ENCODE measurements at regions not wholly inside any gene's neighbourhood (a gene's known extent, or its start where the extent isn't known, plus 50 kb on each side); places are given as distances from the start of the nearest gene placed in this dataset.
A peak's percentile ranks its signal among the peaks of the same experiment; 100 is the strongest.

DNA sequence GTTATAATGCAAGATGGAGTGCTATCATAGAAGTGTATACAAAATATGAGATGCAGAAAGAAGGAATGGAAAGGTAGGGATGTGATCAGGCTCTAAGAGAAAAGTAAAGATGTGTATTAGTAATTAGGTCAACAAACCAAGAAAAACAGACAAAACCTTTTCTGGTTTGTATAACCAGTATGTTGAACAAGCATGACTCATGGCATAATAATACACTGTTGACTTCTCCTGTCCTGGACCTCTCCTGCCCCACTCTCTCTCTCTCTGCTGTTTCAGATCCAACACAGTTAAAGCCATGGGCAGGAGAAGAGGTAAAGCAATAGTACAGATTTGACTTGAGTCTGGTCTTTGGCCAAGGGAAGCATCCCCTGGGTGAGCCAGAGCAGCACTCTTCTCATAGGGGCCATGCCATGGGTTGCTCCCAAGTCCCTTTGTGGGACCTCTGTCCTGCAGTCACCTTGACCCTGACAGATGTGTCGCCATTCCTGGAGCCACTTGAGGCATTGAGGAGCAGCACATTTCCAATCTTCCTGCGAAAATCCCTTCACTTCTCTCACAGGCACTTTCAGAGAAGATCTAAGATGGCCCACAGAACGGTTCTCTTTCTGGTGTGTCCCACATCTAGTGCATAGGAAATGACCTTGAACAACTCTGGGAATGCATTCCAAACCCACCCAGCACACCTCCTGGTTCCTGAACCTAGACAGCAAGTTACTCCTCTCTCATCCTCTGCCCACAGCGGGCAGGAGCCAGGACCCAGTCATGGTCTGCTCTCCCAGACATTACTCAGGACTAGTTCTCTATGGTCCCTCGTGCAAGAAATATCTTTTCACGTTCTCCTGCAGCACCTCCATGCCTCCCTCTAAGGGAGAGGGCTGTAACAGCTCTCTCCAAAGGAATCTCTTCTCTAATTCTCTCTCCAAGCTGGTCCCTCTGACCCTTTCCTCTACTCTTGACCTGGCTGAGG is 58.2 kb upstream of the PRSS23 start:
- peak; percentile 62 for ATAC-seq
- TF ChIP-seq TOX (CRISPR knock-in tag; IDR thresholded peaks at IDR 0.05; ENCODE audit: borderline replicate concordance) (no peak), PPARA (CRISPR knock-in tag; IDR thresholded peaks at IDR 0.05; ENCODE audit: borderline replicate concordance) (no peak), CSRNP3 (CRISPR knock-in tag; IDR thresholded peaks at IDR 0.05) (no peak), ZNF565 (CRISPR knock-in tag; conservative IDR thresholded peaks at IDR 0.05; ENCODE audit: low read depth) (no peak), CSDC2 (CRISPR knock-in tag; IDR thresholded peaks at IDR 0.05) (no peak), ISL1 (CRISPR knock-in tag; IDR thresholded peaks at IDR 0.05) (peak; percentile 22; the same call in 1 of the 2 replicates)

GRCh38 chr11:86741484-86741835 is 58.9 kb upstream of the PRSS23 start:
- TF ChIP-seq BACH2 (CRISPR knock-in tag; IDR thresholded peaks at IDR 0.05; ENCODE audit: borderline replicate concordance) (no peak), RARB (CRISPR knock-in tag; IDR thresholded peaks at IDR 0.05) (no peak), GLIS3 (CRISPR knock-in tag; IDR thresholded peaks at IDR 0.05) (no peak), OSR1 (CRISPR knock-in tag; IDR thresholded peaks at IDR 0.05) (no peak)
- ATAC-seq = no peak

DNA sequence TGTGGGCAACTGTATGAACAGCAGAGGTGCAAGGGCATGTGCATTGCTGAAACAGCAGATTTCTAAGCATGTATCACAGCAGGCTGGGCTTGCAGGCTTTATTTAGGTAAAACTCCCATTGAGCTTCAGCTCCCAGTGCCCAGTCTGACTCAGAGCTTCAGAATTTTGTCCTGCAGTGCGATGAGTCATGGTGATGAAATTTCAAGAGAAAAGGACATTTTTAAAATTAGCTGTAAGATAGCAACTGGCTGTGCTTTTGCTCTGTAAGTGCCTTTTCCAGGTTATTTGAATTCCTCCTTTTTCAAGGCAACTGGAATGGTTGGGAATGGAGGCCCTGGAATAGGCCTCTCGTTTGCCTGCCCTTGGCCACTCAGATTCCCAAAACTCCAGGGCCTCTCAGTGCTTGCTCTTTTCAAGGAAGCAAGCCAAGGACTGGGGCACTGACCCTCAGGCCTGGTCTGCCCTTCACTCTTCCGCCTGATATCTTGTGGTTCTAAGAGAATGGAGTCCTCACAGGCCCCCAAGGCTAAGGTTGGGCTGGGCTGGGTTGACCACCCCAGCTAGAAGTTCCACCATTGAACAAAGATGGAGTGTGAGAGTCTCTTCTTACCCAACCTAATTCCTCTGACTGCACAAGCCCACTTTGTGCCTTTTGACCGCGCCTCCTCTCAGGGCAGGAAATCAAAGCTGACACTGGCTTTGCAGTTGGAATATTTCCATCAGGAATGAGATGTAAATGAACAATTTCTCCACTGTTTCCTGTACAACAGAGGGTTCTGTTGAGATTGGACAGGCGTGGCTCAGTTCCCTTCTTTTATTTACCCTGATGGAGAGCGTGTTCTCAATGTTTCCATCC is 59.5 kb upstream of the PRSS23 start:
- TF ChIP-seq ZC3H10 (CRISPR knock-in tag; IDR thresholded peaks at IDR 0.05) (no peak), ISL1 (CRISPR knock-in tag; IDR thresholded peaks at IDR 0.05) (peak; percentile 82), CSDC2 (CRISPR knock-in tag; IDR thresholded peaks at IDR 0.05) (peak; percentile 81; the same call in 1 of the 2 replicates), ZFP3 (CRISPR knock-in tag; IDR thresholded peaks at IDR 0.05) (peak; percentile 69; the same call in 1 of the 2 replicates), TOX (CRISPR knock-in tag; IDR thresholded peaks at IDR 0.05; ENCODE audit: borderline replicate concordance) (no peak), ZNF70 (CRISPR knock-in tag; IDR thresholded peaks at IDR 0.05) (no peak)
- TF ChIP-seq, protein P1, sequence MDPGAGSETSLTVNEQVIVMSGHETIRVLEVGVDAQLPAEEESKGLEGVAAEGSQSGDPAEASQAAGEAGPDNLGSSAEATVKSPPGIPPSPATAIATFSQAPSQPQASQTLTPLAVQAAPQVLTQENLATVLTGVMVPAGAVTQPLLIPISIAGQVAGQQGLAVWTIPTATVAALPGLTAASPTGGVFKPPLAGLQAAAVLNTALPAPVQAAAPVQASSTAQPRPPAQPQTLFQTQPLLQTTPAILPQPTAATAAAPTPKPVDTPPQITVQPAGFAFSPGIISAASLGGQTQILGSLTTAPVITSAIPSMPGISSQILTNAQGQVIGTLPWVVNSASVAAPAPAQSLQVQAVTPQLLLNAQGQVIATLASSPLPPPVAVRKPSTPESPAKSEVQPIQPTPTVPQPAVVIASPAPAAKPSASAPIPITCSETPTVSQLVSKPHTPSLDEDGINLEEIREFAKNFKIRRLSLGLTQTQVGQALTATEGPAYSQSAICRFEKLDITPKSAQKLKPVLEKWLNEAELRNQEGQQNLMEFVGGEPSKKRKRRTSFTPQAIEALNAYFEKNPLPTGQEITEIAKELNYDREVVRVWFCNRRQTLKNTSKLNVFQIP (CRISPR knock-in tag; IDR thresholded peaks at IDR 0.05; ENCODE audit: borderline replicate concordance, low read depth) = no peak
- peak; percentile 60 for ATAC-seq

GRCh38 chr11:86738568-86738967 is 61.8 kb upstream of the PRSS23 start:
- TF ChIP-seq ARNTL (CRISPR knock-in tag; IDR thresholded peaks at IDR 0.05; ENCODE audit: borderline replicate concordance, low read depth) (no peak), ZNF70 (CRISPR knock-in tag; IDR thresholded peaks at IDR 0.05) (no peak), TCF4 (CRISPR knock-in tag; IDR thresholded peaks at IDR 0.05; ENCODE audit: borderline replicate concordance) (no peak), SNAI2 (CRISPR knock-in tag; IDR thresholded peaks at IDR 0.05) (no peak), ZNF565 (CRISPR knock-in tag; conservative IDR thresholded peaks at IDR 0.05; ENCODE audit: low read depth) (no peak), RARB (CRISPR knock-in tag; IDR thresholded peaks at IDR 0.05) (no peak), ZNF8 (CRISPR knock-in tag; IDR thresholded peaks at IDR 0.05) (no peak)
- TF ChIP-seq, protein P2, sequence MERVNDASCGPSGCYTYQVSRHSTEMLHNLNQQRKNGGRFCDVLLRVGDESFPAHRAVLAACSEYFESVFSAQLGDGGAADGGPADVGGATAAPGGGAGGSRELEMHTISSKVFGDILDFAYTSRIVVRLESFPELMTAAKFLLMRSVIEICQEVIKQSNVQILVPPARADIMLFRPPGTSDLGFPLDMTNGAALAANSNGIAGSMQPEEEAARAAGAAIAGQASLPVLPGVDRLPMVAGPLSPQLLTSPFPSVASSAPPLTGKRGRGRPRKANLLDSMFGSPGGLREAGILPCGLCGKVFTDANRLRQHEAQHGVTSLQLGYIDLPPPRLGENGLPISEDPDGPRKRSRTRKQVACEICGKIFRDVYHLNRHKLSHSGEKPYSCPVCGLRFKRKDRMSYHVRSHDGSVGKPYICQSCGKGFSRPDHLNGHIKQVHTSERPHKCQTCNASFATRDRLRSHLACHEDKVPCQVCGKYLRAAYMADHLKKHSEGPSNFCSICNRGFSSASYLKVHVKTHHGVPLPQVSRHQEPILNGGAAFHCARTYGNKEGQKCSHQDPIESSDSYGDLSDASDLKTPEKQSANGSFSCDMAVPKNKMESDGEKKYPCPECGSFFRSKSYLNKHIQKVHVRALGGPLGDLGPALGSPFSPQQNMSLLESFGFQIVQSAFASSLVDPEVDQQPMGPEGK (CRISPR knock-in tag; IDR thresholded peaks at IDR 0.05; ENCODE audit: borderline replicate concordance) = no peak

DNA sequence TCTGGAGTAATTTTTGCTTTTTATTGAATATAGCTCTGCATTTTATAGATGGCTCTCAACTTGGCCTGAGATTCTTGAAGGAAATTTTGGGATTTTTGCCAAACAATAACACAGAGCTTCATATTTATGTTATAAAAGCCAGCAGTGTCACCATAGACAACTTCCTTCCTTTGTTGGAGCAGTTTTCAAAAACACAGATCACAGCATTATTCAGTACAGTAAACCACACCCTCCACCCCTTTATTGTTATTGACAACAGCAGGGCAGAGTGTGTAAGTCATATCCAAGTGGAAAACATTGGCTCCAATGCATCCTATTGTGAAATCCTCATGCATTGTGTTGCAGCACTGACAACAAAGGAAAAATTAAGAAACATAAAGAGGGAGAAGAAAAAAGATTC is 62.6 kb upstream of the PRSS23 start:
- no peak for TF ChIP-seq TSHZ2 (CRISPR knock-in tag; IDR thresholded peaks at IDR 0.05)
- no peak for TF ChIP-seq ZNF565 (CRISPR knock-in tag; conservative IDR thresholded peaks at IDR 0.05; ENCODE audit: low read depth)
- TF ChIP-seq ZC3H10 (CRISPR knock-in tag; IDR thresholded peaks at IDR 0.05) = no peak
- no peak for TF ChIP-seq TCF4 (CRISPR knock-in tag; IDR thresholded peaks at IDR 0.05; ENCODE audit: borderline replicate concordance)
- TF ChIP-seq ZFP30 (CRISPR knock-in tag; IDR thresholded peaks at IDR 0.05) = no peak
- no peak for TF ChIP-seq CSDC2 (CRISPR knock-in tag; IDR thresholded peaks at IDR 0.05)
- TF ChIP-seq SNAI2 (CRISPR knock-in tag; IDR thresholded peaks at IDR 0.05) = no peak
- TF ChIP-seq TOX (CRISPR knock-in tag; IDR thresholded peaks at IDR 0.05; ENCODE audit: borderline replicate concordance) = no peak
- ATAC-seq = peak; percentile 4; the same call in 1 of the 3 replicates

More at GRCh38 chr11:86738568-86738967, 61.8 kb upstream of the PRSS23 start:
- no peak for ATAC-seq
